H9 (cell line): ENCODE measurements at regions not wholly inside any gene's neighbourhood (a gene's known extent, or its start where the extent isn't known, plus 50 kb on each side); places are given as distances from the start of the nearest gene placed in this dataset.

ENCODE experiments used
- DNase-seq: peaks from one replicate; pipeline ENCODE4 v3.0.0-alpha.2; 2017
- H2AFZ ChIP-seq: one replicate; pipeline ENCODE4 v1.6.1; 2013; ENCODE audit warnings: mild to moderate bottlenecking, low read length, control low read depth, moderate library complexity
- H2AK5ac ChIP-seq: 2 replicates; pipeline ENCODE4 v1.6.1; 2013; ENCODE audit warnings: low read length, control low read depth, mixed read lengths; ENCODE audit not compliant: insufficient read length
- H2BK120ac ChIP-seq: one replicate; pipeline ENCODE4 v1.6.1; 2013; ENCODE audit warnings: low read depth, mild to moderate bottlenecking, low read length, control low read depth, inconsistent platforms; ENCODE audit not compliant: poor library complexity, severe bottlenecking
- H2BK12ac ChIP-seq: 2 replicates; pipeline ENCODE4 v1.6.1; 2013; ENCODE audit warnings: low read length, control low read depth, mixed read lengths, low read depth; ENCODE audit not compliant: insufficient read length
- H2BK15ac ChIP-seq: 2 replicates; pipeline ENCODE4 v1.6.1; 2013; ENCODE audit warnings: low read depth, low read length, control low read depth
- H2BK20ac ChIP-seq: one replicate; pipeline ENCODE4 v1.6.1; 2013; ENCODE audit warnings: low read depth, mild to moderate bottlenecking, low read length, control low read depth, inconsistent platforms; ENCODE audit not compliant: poor library complexity, severe bottlenecking
- H2BK5ac ChIP-seq: 2 replicates; pipeline ENCODE4 v1.6.1; 2013; ENCODE audit warnings: low read length, control low read depth, mixed read lengths; ENCODE audit not compliant: insufficient read length
- H3K14ac ChIP-seq: 2 replicates; pipeline ENCODE4 v1.6.1; 2013; ENCODE audit warnings: low read length, control low read depth; ENCODE audit not compliant: insufficient read depth
- H3K18ac ChIP-seq: 2 replicates; pipeline ENCODE4 v1.6.1; 2013; ENCODE audit warnings: low read depth, mild to moderate bottlenecking, mixed read lengths, low read length, control low read depth; ENCODE audit not compliant: insufficient read length
- H3K23ac ChIP-seq: 2 replicates; pipeline ENCODE4 v1.6.1; 2013; ENCODE audit warnings: low read length, control low read depth, mixed read lengths, low read depth; ENCODE audit not compliant: insufficient read length
- H3K23me2 ChIP-seq: 2 replicates; pipeline ENCODE4 v1.6.1; 2013; ENCODE audit warnings: low read depth, mild to moderate bottlenecking, mixed read lengths, low read length, control low read depth; ENCODE audit not compliant: insufficient read length, poor library complexity, severe bottlenecking
- H3K27ac ChIP-seq: 2 replicates; pipeline ENCODE4 v1.5.1; 2013; ENCODE audit warnings: low read length, control low read depth, mixed read lengths, low read depth; ENCODE audit not compliant: insufficient read length
- H3K27me3 ChIP-seq: 2 replicates; pipeline ENCODE4 v1.6.1; 2013; ENCODE audit warnings: low read length, control low read depth, inconsistent platforms; ENCODE audit not compliant: insufficient read depth
- H3K4ac ChIP-seq: 2 replicates; pipeline ENCODE4 v1.6.1; 2013; ENCODE audit warnings: low read depth, mild to moderate bottlenecking, control low read depth, inconsistent platforms, low read length, moderate library complexity
- H3K4me1 ChIP-seq: 2 replicates; pipeline ENCODE4 v1.6.1; 2013; ENCODE audit warnings: low read length, control low read depth, inconsistent platforms; ENCODE audit not compliant: insufficient read depth
- H3K4me2 ChIP-seq: 2 replicates; pipeline ENCODE4 v1.6.1; 2013; ENCODE audit warnings: low read length, control low read depth, mixed read lengths; ENCODE audit not compliant: insufficient read length, insufficient read depth
- H3K56ac ChIP-seq: 2 replicates; pipeline ENCODE4 v1.6.1; 2013; ENCODE audit warnings: low read depth, mild to moderate bottlenecking, mixed read lengths, low read length, control low read depth; ENCODE audit not compliant: insufficient read length
- H3K79me1 ChIP-seq: 2 replicates; pipeline ENCODE4 v1.6.1; 2013; ENCODE audit warnings: low read depth, mild to moderate bottlenecking, moderate library complexity, low read length, control low read depth, inconsistent platforms; ENCODE audit not compliant: insufficient read depth, poor library complexity, severe bottlenecking
- H3K79me2 ChIP-seq: 2 replicates; pipeline ENCODE4 v1.6.1; 2013; ENCODE audit warnings: low read length, control low read depth, inconsistent platforms; ENCODE audit not compliant: insufficient read depth
- H3K9ac ChIP-seq: 2 replicates; pipeline ENCODE4 v1.6.1; 2013; ENCODE audit warnings: low read length, control low read depth, mixed read lengths; ENCODE audit not compliant: insufficient read length; ENCODE audit errors: extremely low read depth
- H3K9me3 ChIP-seq: one replicate; pipeline ENCODE4 v1.6.1; 2013; ENCODE audit warnings: low read depth, low read length, inconsistent platforms; ENCODE audit not compliant: control insufficient read depth
- H3T11ph ChIP-seq: one replicate; pipeline ENCODE4 v1.6.1; 2013; ENCODE audit warnings: mild to moderate bottlenecking, low read length, control low read depth, inconsistent platforms
- H4K20me1 ChIP-seq: one replicate; pipeline ENCODE4 v1.6.1; 2013; ENCODE audit not compliant: control insufficient read depth, insufficient read length, insufficient read depth
- H4K5ac ChIP-seq: 2 replicates; pipeline ENCODE4 v1.6.1; 2013; ENCODE audit warnings: low read depth, mild to moderate bottlenecking, mixed read lengths, low read length, control low read depth; ENCODE audit not compliant: insufficient read length
- H4K8ac ChIP-seq: replicated peaks from 2 replicates; pipeline ENCODE4 v1.6.1; 2013; ENCODE audit warnings: low read length, control low read depth, mixed read lengths, low read depth; ENCODE audit not compliant: insufficient read length
- H4K91ac ChIP-seq: 2 replicates; pipeline ENCODE4 v1.6.1; 2013; ENCODE audit warnings: low read depth, mild to moderate bottlenecking, moderate library complexity, mixed read lengths, low read length, control low read depth; ENCODE audit not compliant: insufficient read length
- H3K27ac Mint-ChIP-seq, 3 experiments: 2 replicates in 2 of 3; 3 replicates in 1 of 3; pipeline ENCODE4 v1.8.0; 2020 to 2021; ENCODE audit warnings: mixed read lengths in 3 of 3, mild to moderate bottlenecking in 1 of 3, moderate library complexity in 1 of 3
- H3K27me3 Mint-ChIP-seq: 2 replicates; pipeline ENCODE4 v1.8.0; 2021; ENCODE audit warnings: low read depth, mild to moderate bottlenecking, moderate library complexity, mixed read lengths
- H3K36me3 Mint-ChIP-seq, 3 experiments: 2 replicates in 2 of 3; 3 replicates in 1 of 3; pipeline ENCODE4 v1.8.0; 2020 to 2021; ENCODE audit warnings: low read depth in 3 of 3, mixed read lengths in 3 of 3; ENCODE audit not compliant: insufficient read depth in 1 of 3
- H3K4me1 Mint-ChIP-seq, 2 experiments: 2 replicates each; pipeline ENCODE4 v1.8.0; 2020; ENCODE audit warnings: mixed read lengths in 2 of 2
- H3K4me3 Mint-ChIP-seq, 2 experiments: 2 replicates in 1 of 2; 3 replicates in 1 of 2; pipeline ENCODE4 v1.8.0; 2020 to 2021; ENCODE audit warnings: mild to moderate bottlenecking in 2 of 2, mixed read lengths in 2 of 2, moderate library complexity in 1 of 2
- H3K9me3 Mint-ChIP-seq, 2 experiments: 2 replicates in 1 of 2; 3 replicates in 1 of 2; pipeline ENCODE4 v1.8.0; 2020; ENCODE audit warnings: mild to moderate bottlenecking in 2 of 2, mixed read lengths in 2 of 2, moderate library complexity in 1 of 2
- WGBS: extraction: QIAGEN DNeasy Blood & Tissue Kit; methylation state at CpG from one replicate; pipeline ENCODE4 v1.1.7; 2013; ENCODE audit warnings: missing lambda C conversion rate, low lambda C conversion rate, mixed read lengths; ENCODE audit not compliant: insufficient read length; ENCODE audit errors: extremely low coverage; 5-methylcytosine and 5-hydroxymethylcytosine counted together
- TF ChIP-seq, protein P1 (sequence below): fragments of 200-600 bp; sonication (generic); conservative IDR thresholded peaks from 3 replicates; pipeline ENCODE4 v1.8.0; 2021; ENCODE audit warnings: antibody characterized with exemption, mild to moderate bottlenecking

DNA sequence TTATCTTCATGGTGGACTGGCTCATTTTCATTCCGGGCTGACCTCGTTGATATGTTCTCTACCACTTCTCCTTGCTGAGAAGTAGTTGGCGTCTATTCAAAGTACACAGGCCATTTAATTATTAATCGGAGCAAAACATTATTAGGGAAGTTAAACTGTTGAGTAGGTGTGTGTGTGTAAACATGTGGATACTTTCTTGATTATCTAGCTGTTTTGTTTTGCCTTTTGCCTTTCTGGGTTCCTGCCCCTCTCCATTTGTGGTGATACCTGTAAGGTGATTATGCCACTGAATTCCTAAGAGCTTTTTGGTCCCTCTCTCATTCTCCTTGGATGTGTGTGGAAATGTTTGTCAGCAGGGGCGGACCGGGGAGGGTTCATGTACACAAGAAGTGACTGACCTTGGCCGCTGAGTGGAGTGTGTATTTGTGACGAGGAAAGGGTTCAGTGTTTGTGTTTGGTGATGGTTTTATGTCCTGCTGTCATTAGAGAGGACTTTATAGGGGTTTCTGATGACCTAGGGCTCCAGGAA lies 56.6 kb upstream of the PPP2R5A start:
- H3T11ph ChIP-seq = no peak overlapping the region
- H3K4me1 Mint-ChIP-seq = peaks cover 8 to 9% of the 10 kb centered on the region in 2 experiments; a peak in 3 of 4 replicates

More for the DNA sequence above, 56.6 kb upstream of the PPP2R5A start:
- Histone ChIP-seq H2BK20ac (no peak overlapping the region), H2BK120ac (no peak overlapping the region), H3K23ac (no peak overlapping the region), H3K23me2 (no peaks in the 10 kb centered on the region), H4K8ac (no peak overlapping the region), H3K4ac (no peak overlapping the region), H2BK5ac (no peak overlapping the region), H3K9me3 (no peaks in the 10 kb centered on the region), H2BK12ac (no peak overlapping the region), H2AFZ (no peak overlapping the region), H4K20me1 (no peaks in the 10 kb centered on the region), H3K4me2 (no peak overlapping the region), H3K4me1 (no peaks in the 10 kb centered on the region), H4K5ac (no peak overlapping the region), H3K27ac (no peak overlapping the region), H2BK15ac (no peak overlapping the region), H3K56ac (no peak overlapping the region), H4K91ac (no peak overlapping the region), H3K18ac (no peak overlapping the region), H3K79me2 (no peaks in the 10 kb centered on the region), H3K9ac (no peak overlapping the region), H2AK5ac (no peak overlapping the region), H3K27me3 (no peaks in the 10 kb centered on the region), H3K79me1 (no peaks in the 10 kb centered on the region), H3K14ac (no peak overlapping the region)
- no peak for DNase-seq
- TF ChIP-seq, protein P1, sequence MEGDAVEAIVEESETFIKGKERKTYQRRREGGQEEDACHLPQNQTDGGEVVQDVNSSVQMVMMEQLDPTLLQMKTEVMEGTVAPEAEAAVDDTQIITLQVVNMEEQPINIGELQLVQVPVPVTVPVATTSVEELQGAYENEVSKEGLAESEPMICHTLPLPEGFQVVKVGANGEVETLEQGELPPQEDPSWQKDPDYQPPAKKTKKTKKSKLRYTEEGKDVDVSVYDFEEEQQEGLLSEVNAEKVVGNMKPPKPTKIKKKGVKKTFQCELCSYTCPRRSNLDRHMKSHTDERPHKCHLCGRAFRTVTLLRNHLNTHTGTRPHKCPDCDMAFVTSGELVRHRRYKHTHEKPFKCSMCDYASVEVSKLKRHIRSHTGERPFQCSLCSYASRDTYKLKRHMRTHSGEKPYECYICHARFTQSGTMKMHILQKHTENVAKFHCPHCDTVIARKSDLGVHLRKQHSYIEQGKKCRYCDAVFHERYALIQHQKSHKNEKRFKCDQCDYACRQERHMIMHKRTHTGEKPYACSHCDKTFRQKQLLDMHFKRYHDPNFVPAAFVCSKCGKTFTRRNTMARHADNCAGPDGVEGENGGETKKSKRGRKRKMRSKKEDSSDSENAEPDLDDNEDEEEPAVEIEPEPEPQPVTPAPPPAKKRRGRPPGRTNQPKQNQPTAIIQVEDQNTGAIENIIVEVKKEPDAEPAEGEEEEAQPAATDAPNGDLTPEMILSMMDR = no peak
- no peaks in the 10 kb centered on the region; a peak in 1 of 5 replicates for H3K9me3 Mint-ChIP-seq
- no peaks in the 10 kb centered on the region; the same call in 1 of the 2 replicates for H3K27me3 Mint-ChIP-seq
- no CpG with 5 or more reads among the region's 8 CpGs for WGBS
- H3K27ac Mint-ChIP-seq = no peak overlapping the region
- H3K4me3 Mint-ChIP-seq = no peak overlapping the region
- H3K36me3 Mint-ChIP-seq = no peaks in the 10 kb centered on the region
